ENCODE measurements at regions not wholly inside any gene's neighbourhood (a gene's known extent, or its start where the extent isn't known, plus 50 kb on each side); places are given as distances from the start of the nearest gene placed in this dataset.

DNA sequence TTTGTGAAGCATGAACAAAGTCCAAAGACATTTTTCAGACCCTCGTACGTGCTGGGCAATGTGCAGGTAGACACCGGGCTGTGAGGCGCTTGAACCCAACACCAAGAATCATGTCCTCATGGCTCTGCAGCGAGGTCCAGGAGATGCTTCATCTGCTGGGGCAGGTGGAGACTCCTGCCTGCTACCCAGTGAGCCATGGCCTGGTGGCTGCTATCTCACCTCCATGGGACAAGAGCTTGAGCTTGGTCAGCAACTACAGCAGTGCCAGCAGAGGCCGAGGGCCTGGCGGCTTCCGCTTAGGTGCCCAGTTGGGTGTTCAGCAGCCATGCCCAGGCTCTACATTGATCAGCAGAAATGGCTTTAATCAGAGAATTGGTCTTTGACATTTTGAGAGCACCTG, 281.0 kb upstream of the HS6ST1 start:
- TF ChIP-seq, protein P1, sequence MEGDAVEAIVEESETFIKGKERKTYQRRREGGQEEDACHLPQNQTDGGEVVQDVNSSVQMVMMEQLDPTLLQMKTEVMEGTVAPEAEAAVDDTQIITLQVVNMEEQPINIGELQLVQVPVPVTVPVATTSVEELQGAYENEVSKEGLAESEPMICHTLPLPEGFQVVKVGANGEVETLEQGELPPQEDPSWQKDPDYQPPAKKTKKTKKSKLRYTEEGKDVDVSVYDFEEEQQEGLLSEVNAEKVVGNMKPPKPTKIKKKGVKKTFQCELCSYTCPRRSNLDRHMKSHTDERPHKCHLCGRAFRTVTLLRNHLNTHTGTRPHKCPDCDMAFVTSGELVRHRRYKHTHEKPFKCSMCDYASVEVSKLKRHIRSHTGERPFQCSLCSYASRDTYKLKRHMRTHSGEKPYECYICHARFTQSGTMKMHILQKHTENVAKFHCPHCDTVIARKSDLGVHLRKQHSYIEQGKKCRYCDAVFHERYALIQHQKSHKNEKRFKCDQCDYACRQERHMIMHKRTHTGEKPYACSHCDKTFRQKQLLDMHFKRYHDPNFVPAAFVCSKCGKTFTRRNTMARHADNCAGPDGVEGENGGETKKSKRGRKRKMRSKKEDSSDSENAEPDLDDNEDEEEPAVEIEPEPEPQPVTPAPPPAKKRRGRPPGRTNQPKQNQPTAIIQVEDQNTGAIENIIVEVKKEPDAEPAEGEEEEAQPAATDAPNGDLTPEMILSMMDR (IDR thresholded peaks at IDR 0.05; ENCODE audit: insufficient read depth, low read depth, low read length), result no peak
- H3K4me3 ChIP-seq (ENCODE audit: low read depth, low read length), result no peak overlapping the region
- no peak for DNase-seq (ENCODE audit: low read depth)

DNA sequence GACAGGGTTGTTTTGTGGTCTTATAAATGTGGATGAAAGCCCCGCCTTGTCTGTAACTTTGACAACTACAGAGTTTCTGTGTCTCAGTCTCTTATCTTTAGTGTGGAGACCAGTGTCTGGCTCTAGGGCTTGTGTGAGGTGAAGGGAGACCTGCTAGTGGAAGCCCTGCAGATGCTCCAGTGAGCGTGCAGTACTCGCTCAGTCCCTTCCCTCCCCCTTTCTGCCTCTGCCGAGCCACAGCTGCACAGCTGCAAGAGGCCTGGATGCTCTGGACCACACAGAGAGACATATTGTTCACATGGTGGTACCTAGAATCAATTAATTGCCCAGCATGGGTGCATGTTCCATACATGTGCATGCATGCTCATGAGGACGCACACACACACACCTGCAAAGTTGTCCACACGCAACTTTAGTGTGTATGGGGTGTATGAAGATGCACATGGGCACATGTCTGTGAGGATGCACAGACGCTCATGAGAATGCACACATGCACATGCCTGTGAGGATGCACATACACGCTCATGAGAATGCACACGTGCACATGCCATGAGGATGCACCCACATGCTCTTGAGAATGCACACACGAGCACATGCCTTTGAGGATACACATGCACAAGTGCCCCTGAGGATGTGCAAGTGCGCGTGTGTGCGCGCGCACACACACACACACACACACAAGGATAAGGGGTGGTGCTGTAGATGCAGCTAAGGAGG, 282.1 kb upstream of the HS6ST1 start:
- no peak for DNase-seq (ENCODE audit: low read depth)
- no peak overlapping the region for H3K4me3 ChIP-seq (ENCODE audit: low read depth, low read length)
- TF ChIP-seq, protein P1 (IDR thresholded peaks at IDR 0.05; ENCODE audit: insufficient read depth, low read depth, low read length), result no peak

GRCh38 chr2:128601298-128602037, 282.8 kb upstream of the HS6ST1 start:
- no peak for DNase-seq (ENCODE audit: low read depth)
- TF ChIP-seq, protein P1 (IDR thresholded peaks at IDR 0.05; ENCODE audit: insufficient read depth, low read depth, low read length), result no peak
- no peak overlapping the region for H3K4me3 ChIP-seq (ENCODE audit: low read depth, low read length)

- no peak overlapping the region for H3K4me3 ChIP-seq (ENCODE audit: low read depth, low read length)
- no peak for DNase-seq (ENCODE audit: low read depth)
- TF ChIP-seq, protein P1 (IDR thresholded peaks at IDR 0.05; ENCODE audit: insufficient read depth, low read depth, low read length), result no peak
Measured at GRCh38 chr2:128602038-128602698, 283.5 kb upstream of the HS6ST1 start.

DNA sequence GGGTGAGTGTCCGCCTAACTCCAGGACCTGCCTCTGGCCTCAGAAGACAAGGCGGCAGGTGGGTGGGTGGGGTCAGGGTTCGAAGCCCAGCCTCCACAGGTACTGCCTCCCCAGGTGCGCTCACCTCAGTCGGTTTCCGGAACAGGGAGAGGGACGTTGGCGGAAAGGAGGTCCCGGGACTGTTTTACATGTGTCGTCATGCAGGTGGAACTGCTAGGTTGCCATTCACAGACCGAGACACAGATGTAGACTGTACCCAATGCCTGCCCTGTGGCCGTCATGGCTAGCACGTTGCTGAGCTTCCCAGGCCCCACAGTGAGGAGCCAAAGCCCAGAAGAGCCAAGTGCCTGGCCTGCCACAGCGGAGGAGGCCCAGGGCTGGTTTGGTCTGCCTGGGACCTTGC, 284.0 kb upstream of the HS6ST1 start:
- TF ChIP-seq, protein P1 (IDR thresholded peaks at IDR 0.05; ENCODE audit: insufficient read depth, low read depth, low read length), result no peak
- DNase-seq (ENCODE audit: low read depth), result no peak
- H3K4me3 ChIP-seq (ENCODE audit: low read depth, low read length), result no peak overlapping the region

GRCh38 chr2:128603411-128603924, 284.8 kb upstream of the HS6ST1 start:
- DNase-seq (ENCODE audit: low read depth), result no peak
- H3K4me3 ChIP-seq (ENCODE audit: low read depth, low read length), result no peak overlapping the region
- TF ChIP-seq, protein P1 (IDR thresholded peaks at IDR 0.05; ENCODE audit: insufficient read depth, low read depth, low read length), result no peak

Data from fibroblast of villous mesenchyme (primary cell).